B cell (primary cell): ENCODE measurements at regions not wholly inside any gene's neighbourhood (a gene's known extent, or its start where the extent isn't known, plus 50 kb on each side); places are given as distances from the start of the nearest gene placed in this dataset.

ENCODE experiments used
- CTCF ChIP-seq: fragments of 200-600 bp; IDR thresholded peaks from one replicate; pipeline ENCODE4 v1.8.0; 2022; ENCODE audit warnings: antibody characterized with exemption, mild to moderate bottlenecking
- EZH2 ChIP-seq: IDR thresholded peaks from 2 replicates; pipeline ENCODE4 v1.6.1; 2012; ENCODE audit warnings: borderline replicate concordance, low read depth, mild to moderate bottlenecking, moderate library complexity, low read length; ENCODE audit not compliant: insufficient read depth, poor library complexity, severe bottlenecking

- no peak for TF ChIP-seq CTCF
- no peak for TF ChIP-seq EZH2
Measured at GRCh38 chr6:122238861-122239260, 160.6 kb upstream of the HSF2 start.
